Liver (tissue), 3 donors: ENCODE measurements at regions not wholly inside any gene's neighbourhood (a gene's known extent, or its start where the extent isn't known, plus 50 kb on each side); places are given as distances from the start of the nearest gene placed in this dataset.

ENCODE experiments used
- EGR1 ChIP-seq, 2 donors: IDR thresholded peaks; 2 replicates each; pipeline ENCODE4 v1.6.1; 2016 to 2018; ENCODE audit warnings: antibody characterized with exemption in 2 of 2, low read depth in 2 of 2
- FOXA1 ChIP-seq: IDR thresholded peaks from 2 replicates; pipeline ENCODE4 v1.6.1; 2016; ENCODE audit warnings: antibody characterized with exemption
- GABPA ChIP-seq, 2 donors: IDR thresholded peaks in 1 of 2; conservative IDR thresholded peaks in 1 of 2; 2 replicates each; pipeline ENCODE4 v1.6.1; 2016; ENCODE audit warnings: antibody characterized with exemption in 2 of 2, mild to moderate bottlenecking in 1 of 2, moderate library complexity in 1 of 2
- JUND ChIP-seq, 2 donors: IDR thresholded peaks; 2 replicates each; pipeline ENCODE4 v1.6.1; 2016; ENCODE audit warnings: antibody characterized with exemption in 2 of 2
- MAX ChIP-seq: IDR thresholded peaks from 2 replicates; pipeline ENCODE4 v1.6.1; 2016; ENCODE audit warnings: antibody characterized with exemption
- RAD21 ChIP-seq, 2 donors: IDR thresholded peaks; 2 replicates each; pipeline ENCODE4 v1.6.1; 2016; ENCODE audit warnings: antibody characterized with exemption in 2 of 2, mild to moderate bottlenecking in 2 of 2
- SP1 ChIP-seq: IDR thresholded peaks from 2 replicates; pipeline ENCODE4 v1.6.1; 2018; ENCODE audit warnings: antibody characterized with exemption, mild to moderate bottlenecking
- TAF1 ChIP-seq: conservative IDR thresholded peaks from 2 replicates; pipeline ENCODE4 v1.6.1; 2016; ENCODE audit warnings: antibody characterized with exemption, mild to moderate bottlenecking
- YY1 ChIP-seq: IDR thresholded peaks from 2 replicates; pipeline ENCODE4 v1.6.1; 2016; ENCODE audit warnings: antibody characterized with exemption, mild to moderate bottlenecking
- TF ChIP-seq, protein P1 (sequence below): fragments of 150-350 bp; IDR thresholded peaks from 2 replicates; pipeline ENCODE4 v1.5.1; 2017; ENCODE audit warnings: improper control_type of control experiment, low read depth, low read length; ENCODE audit not compliant: missing input control
- TF ChIP-seq, protein P2 (sequence below): IDR thresholded peaks from 2 replicates; pipeline ENCODE4 v1.6.1; 2016; ENCODE audit warnings: antibody characterized with exemption, mild to moderate bottlenecking
- donor health status: healthy.
- donor health status: healthy.

DNA sequence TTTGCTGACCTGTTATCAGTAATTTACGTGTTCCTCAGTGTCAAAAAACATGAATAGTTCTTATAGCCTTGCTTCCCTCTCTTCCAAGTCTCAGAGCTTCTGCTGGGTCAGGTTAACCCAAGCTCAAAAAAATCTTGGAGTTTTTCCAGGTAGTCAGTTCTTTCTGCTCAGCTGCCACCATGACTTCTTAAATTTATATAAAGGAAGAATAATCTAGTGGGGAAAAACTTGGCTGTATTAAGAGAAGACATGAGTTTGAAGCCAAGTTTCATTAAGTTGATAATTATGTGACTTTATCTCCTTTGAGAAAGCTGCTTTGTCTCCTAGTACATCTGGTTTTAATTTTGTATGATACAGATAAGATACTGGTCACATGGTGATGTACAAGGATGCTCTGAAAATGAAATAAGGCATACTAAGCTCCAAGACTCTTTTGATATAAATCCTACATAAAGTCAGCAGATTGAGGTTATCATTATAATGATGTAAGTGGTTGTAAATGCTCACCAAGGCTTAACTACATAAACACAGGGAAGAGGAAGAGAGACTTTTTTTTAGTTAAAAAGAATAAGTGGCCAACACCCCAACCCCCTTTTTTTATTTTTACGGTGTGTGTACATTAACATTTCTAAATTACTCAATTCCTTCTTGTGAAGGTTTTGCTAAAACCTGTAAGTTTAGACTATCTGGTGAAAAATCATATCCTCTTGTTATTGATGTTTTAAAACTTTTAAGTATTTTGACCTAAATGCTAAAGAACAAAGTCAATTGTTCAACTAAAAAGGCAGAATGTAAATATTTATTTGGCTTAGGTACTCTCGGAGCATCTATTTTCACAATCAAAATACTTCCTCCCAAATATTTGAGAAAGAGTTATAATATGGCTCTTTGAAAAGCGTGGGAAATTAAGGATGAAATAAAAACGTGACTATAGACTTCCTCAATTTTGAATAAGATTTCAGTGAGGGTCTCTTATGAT, 84.1 kb upstream of the SLC38A2 start:
- TF ChIP-seq, protein P1, sequence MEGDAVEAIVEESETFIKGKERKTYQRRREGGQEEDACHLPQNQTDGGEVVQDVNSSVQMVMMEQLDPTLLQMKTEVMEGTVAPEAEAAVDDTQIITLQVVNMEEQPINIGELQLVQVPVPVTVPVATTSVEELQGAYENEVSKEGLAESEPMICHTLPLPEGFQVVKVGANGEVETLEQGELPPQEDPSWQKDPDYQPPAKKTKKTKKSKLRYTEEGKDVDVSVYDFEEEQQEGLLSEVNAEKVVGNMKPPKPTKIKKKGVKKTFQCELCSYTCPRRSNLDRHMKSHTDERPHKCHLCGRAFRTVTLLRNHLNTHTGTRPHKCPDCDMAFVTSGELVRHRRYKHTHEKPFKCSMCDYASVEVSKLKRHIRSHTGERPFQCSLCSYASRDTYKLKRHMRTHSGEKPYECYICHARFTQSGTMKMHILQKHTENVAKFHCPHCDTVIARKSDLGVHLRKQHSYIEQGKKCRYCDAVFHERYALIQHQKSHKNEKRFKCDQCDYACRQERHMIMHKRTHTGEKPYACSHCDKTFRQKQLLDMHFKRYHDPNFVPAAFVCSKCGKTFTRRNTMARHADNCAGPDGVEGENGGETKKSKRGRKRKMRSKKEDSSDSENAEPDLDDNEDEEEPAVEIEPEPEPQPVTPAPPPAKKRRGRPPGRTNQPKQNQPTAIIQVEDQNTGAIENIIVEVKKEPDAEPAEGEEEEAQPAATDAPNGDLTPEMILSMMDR = no peak
- TF ChIP-seq, protein P2, sequence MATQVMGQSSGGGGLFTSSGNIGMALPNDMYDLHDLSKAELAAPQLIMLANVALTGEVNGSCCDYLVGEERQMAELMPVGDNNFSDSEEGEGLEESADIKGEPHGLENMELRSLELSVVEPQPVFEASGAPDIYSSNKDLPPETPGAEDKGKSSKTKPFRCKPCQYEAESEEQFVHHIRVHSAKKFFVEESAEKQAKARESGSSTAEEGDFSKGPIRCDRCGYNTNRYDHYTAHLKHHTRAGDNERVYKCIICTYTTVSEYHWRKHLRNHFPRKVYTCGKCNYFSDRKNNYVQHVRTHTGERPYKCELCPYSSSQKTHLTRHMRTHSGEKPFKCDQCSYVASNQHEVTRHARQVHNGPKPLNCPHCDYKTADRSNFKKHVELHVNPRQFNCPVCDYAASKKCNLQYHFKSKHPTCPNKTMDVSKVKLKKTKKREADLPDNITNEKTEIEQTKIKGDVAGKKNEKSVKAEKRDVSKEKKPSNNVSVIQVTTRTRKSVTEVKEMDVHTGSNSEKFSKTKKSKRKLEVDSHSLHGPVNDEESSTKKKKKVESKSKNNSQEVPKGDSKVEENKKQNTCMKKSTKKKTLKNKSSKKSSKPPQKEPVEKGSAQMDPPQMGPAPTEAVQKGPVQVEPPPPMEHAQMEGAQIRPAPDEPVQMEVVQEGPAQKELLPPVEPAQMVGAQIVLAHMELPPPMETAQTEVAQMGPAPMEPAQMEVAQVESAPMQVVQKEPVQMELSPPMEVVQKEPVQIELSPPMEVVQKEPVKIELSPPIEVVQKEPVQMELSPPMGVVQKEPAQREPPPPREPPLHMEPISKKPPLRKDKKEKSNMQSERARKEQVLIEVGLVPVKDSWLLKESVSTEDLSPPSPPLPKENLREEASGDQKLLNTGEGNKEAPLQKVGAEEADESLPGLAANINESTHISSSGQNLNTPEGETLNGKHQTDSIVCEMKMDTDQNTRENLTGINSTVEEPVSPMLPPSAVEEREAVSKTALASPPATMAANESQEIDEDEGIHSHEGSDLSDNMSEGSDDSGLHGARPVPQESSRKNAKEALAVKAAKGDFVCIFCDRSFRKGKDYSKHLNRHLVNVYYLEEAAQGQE = no peak
- no peak for TF ChIP-seq JUND (IDR thresholded peaks at IDR 0.05)
- no peak for TF ChIP-seq TAF1
- TF ChIP-seq EGR1 (IDR thresholded peaks at IDR 0.05; ENCODE audit: low read depth in 2 of 2) = no peak
- TF ChIP-seq GABPA (IDR thresholded peaks at IDR 0.05 in 1 of 2, conservative IDR thresholded peaks at IDR 0.05 in 1 of 2) = no peak
- TF ChIP-seq MAX = no peak
- no peak for TF ChIP-seq YY1
- TF ChIP-seq RAD21 (IDR thresholded peaks at IDR 0.05) = no peak
- no peak for TF ChIP-seq FOXA1
- no peak for TF ChIP-seq SP1
